ENCODE measurements at regions not wholly inside any gene's neighbourhood (a gene's known extent, or its start where the extent isn't known, plus 50 kb on each side); places are given as distances from the start of the nearest gene placed in this dataset.

DNA sequence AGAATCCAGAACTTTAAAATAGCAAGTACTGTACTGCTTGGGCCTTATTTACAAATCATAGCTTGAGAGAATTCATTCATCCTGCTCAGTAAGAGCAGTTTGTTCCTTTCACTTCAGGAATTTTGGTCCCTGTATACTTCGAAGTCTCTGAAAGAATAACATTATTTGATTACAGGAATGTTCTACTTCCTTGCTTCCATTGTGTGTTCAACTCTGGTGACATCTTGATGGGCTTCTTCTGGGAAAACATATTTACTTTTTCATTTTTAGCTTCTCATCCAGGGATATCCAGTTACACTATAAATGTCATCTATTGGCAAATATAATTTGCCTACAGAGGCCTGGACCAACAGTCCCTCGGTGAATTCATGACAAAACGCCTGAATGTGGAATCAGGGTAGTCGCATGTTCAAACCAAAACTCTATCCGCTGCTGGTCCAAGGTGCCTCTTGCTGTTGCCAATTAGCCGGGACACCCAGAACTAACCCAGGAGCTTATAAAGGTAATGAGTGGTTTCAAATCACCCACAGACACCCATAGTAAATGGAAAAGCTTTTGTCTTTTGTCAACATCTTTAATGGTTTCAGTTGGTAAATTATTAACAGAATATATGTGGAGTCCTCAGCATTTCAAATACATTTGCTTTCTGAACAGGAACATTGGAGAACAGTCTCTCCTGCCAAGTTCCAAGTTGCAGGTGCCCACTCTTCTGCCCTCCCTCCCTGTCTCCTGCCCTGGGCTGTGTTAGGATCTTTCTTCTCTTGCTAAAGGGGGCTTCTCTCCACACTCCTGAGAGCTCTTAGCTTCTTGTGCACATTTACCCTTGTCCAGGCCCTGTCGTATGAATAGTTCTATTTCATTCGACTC, 162.5 kb upstream of the CITED2 start:
- H3K9me3 ChIP-seq, result no peaks in the 10 kb centered on the region
- intact Hi-C loops (cut with DNase I; ENCODE audit: low total_unique reads), result loop anchor here (5.0 kb wide), 1 partner anchor 225 kb away; no protein-coding TSS in a partner anchor
- no peaks in the 10 kb centered on the region for H3K27me3 ChIP-seq
- DNase-seq (no peak), ATAC-seq (no peak)
- in situ Hi-C loops (cut with MboI; ENCODE audit: low sequenced_read_pairs in 4 of 4), result no loop called here
- no peak overlapping the region for H3K27ac ChIP-seq
- no peak for TF ChIP-seq CTCF (IDR thresholded peaks at IDR 0.05 in 4 of 5, conservative IDR thresholded peaks at IDR 0.05 in 1 of 5)
- TF ChIP-seq POLR2A (IDR thresholded peaks at IDR 0.05), result no peak
- no peaks in the 10 kb centered on the region for H3K36me3 ChIP-seq
- peaks cover 17 to 25% of the 10 kb centered on the region in 2 donors for H3K4me1 ChIP-seq
- no peak overlapping the region for H3K4me3 ChIP-seq

DNA sequence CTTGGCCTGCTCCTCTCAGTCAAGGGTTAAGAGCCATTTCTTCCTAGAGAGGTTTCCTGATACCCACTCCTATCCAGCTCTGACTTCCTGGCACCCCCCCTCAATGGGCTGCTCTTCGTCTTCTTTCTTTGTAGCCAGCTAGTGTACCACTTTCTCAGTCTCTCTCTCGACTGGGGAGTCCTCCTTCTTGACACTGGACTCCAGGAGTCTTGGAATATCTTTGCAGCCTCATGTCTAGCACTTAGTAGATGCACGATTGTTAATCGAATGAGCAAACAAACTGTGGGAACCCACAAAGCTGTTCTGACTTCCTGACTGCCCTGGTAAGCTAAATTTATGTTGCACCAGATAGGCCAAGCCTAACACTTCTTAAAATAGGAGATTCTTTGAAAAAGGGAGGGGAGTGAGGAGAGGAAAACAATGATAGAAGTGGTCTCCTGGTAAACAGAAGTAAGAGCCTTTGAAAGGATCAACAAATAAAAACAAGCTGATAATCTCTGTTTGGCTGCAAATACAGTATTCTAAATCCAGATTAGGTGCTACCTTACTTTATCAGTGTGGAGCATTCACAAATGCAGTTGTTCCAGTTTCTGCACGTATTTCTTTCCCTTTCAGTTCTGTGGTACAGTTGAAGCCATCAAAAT, 160.1 kb upstream of the CITED2 start:
- Histone ChIP-seq H3K9me3 (no peaks in the 10 kb centered on the region), H3K4me3 (no peak overlapping the region), H3K27ac (peak overlapping the region in 1 of 4 donors; percentile 43), H3K36me3 (no peaks in the 10 kb centered on the region), H3K4me1 (peaks cover 10 to 15% of the 10 kb centered on the region in 2 donors), H3K27me3 (no peaks in the 10 kb centered on the region)
- ATAC-seq (no peak), DNase-seq (no peak)
- TF ChIP-seq POLR2A (IDR thresholded peaks at IDR 0.05) (no peak), CTCF (IDR thresholded peaks at IDR 0.05 in 4 of 5, conservative IDR thresholded peaks at IDR 0.05 in 1 of 5) (no peak)
- intact Hi-C loops (cut with DNase I; ENCODE audit: low total_unique reads) (loop anchor here (5.0 kb wide), 1 partner anchor 228 kb away; no protein-coding TSS in a partner anchor), in situ Hi-C loops (cut with MboI; ENCODE audit: low sequenced_read_pairs in 4 of 4) (no loop called here)

- no peak for DNase-seq
- Histone ChIP-seq H3K27me3 (no peaks in the 10 kb centered on the region), H3K27ac (peak overlapping the region in 3 of 4 donors; percentile 20 to 44 (median 43)), H3K36me3 (no peaks in the 10 kb centered on the region), H3K9me3 (no peaks in the 10 kb centered on the region), H3K4me1 (peaks cover 6 to 13% of the 10 kb centered on the region in 2 donors), H3K4me3 (peak overlapping the region in 1 of 4 donors; percentile 14)
- intact Hi-C loops (cut with DNase I; ENCODE audit: low total_unique reads), result no loop called here
- no peak for TF ChIP-seq POLR2A (IDR thresholded peaks at IDR 0.05)
- no peak for TF ChIP-seq CTCF (IDR thresholded peaks at IDR 0.05 in 4 of 5, conservative IDR thresholded peaks at IDR 0.05 in 1 of 5)
- in situ Hi-C loops (cut with MboI; ENCODE audit: low sequenced_read_pairs in 4 of 4), result no loop called here
- ATAC-seq, result peak; percentile 70 to 91
These were observed 159.4 kb upstream of the CITED2 start for GRCh38 chr6:139533573-139534471.

- TF ChIP-seq CTCF (IDR thresholded peaks at IDR 0.05 in 4 of 5, conservative IDR thresholded peaks at IDR 0.05 in 1 of 5) (no peak), POLR2A (IDR thresholded peaks at IDR 0.05) (no peak)
- intact Hi-C loops (cut with DNase I; ENCODE audit: low total_unique reads), result no loop called here
- peaks cover 6 to 13% of the 10 kb centered on the region in 2 donors for H3K4me1 ChIP-seq
- no peak overlapping the region for H3K4me3 ChIP-seq
- ATAC-seq (peak in 1 of 2 donors; percentile 5), DNase-seq (no peak)
- H3K27me3 ChIP-seq, result no peaks in the 10 kb centered on the region
- no peaks in the 10 kb centered on the region for H3K9me3 ChIP-seq
- peak overlapping the region in 2 of 4 donors; percentile 43 to 44 for H3K27ac ChIP-seq
- H3K36me3 ChIP-seq, result no peaks in the 10 kb centered on the region
- in situ Hi-C loops (cut with MboI; ENCODE audit: low sequenced_read_pairs in 4 of 4), result no loop called here
These were observed 158.7 kb upstream of the CITED2 start for GRCh38 chr6:139533171-139533570.
